Breast epithelium (tissue), 3 donors: ENCODE measurements at regions not wholly inside any gene's neighbourhood (a gene's known extent, or its start where the extent isn't known, plus 50 kb on each side); places are given as distances from the start of the nearest gene placed in this dataset.

ENCODE experiments used
- POLR2A ChIP-seq: fragments of 450-650 bp; IDR thresholded peaks from one replicate; pipeline ENCODE4 v1.6.1; 2016; ENCODE audit warnings: antibody characterized with exemption, mild to moderate bottlenecking, moderate library complexity
- TF ChIP-seq, protein P1 (sequence below), 3 donors: fragments of 450-650 bp; IDR thresholded peaks; one replicate each; pipeline ENCODE4 v1.5.1; 2016 to 2017; ENCODE audit warnings: antibody characterized with exemption in 3 of 3, mild to moderate bottlenecking in 3 of 3, moderate library complexity in 3 of 3

DNA sequence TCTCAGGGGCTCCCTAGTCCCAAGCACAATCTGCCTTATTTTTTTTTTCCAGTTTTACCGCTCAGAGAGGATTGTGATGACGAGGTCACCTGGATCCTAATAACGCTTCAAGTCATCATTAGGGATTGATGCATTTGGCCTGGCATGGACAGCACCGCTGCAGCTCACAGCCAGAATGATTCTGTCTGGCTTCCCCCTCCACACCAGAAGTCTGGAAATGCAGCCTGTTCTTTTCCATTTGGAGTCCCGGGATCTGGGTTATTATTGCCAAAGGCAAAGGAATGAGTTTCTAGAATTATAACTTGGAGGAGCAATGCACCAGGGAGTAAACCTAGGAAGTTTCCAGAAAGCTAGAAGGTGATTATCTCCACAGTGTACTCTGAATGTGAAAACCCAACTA, 81.1 kb upstream of the TAF1B start:
- TF ChIP-seq, protein P1, sequence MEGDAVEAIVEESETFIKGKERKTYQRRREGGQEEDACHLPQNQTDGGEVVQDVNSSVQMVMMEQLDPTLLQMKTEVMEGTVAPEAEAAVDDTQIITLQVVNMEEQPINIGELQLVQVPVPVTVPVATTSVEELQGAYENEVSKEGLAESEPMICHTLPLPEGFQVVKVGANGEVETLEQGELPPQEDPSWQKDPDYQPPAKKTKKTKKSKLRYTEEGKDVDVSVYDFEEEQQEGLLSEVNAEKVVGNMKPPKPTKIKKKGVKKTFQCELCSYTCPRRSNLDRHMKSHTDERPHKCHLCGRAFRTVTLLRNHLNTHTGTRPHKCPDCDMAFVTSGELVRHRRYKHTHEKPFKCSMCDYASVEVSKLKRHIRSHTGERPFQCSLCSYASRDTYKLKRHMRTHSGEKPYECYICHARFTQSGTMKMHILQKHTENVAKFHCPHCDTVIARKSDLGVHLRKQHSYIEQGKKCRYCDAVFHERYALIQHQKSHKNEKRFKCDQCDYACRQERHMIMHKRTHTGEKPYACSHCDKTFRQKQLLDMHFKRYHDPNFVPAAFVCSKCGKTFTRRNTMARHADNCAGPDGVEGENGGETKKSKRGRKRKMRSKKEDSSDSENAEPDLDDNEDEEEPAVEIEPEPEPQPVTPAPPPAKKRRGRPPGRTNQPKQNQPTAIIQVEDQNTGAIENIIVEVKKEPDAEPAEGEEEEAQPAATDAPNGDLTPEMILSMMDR (IDR thresholded peaks at IDR 0.05) = no peak
- TF ChIP-seq POLR2A = no peak
